GM12864 (cell line): ENCODE measurements at regions not wholly inside any gene's neighbourhood (a gene's known extent, or its start where the extent isn't known, plus 50 kb on each side); places are given as distances from the start of the nearest gene placed in this dataset.
"Not testable (repeated sequence)": the region's sequence is repeated elsewhere in the genome, so short reads cannot be mapped to it uniquely, and the experiment has no call there.

Experiments used
- DNase-seq: peaks from one replicate; pipeline ENCODE4 v3.0.0-alpha.2; 2011; ENCODE audit warnings: low read depth
- H3K4me3 ChIP-seq: 2 replicates; pipeline ENCODE4 v1.5.1; 2011; ENCODE audit warnings: mild to moderate bottlenecking, low read depth, low read length, control low read depth
- CTCF ChIP-seq: IDR thresholded peaks from 2 replicates; pipeline ENCODE4 v1.5.1; 2011; ENCODE audit warnings: low read depth, mild to moderate bottlenecking, moderate library complexity, low read length, control low read depth, inconsistent platforms; ENCODE audit errors: missing control alignments

DNA sequence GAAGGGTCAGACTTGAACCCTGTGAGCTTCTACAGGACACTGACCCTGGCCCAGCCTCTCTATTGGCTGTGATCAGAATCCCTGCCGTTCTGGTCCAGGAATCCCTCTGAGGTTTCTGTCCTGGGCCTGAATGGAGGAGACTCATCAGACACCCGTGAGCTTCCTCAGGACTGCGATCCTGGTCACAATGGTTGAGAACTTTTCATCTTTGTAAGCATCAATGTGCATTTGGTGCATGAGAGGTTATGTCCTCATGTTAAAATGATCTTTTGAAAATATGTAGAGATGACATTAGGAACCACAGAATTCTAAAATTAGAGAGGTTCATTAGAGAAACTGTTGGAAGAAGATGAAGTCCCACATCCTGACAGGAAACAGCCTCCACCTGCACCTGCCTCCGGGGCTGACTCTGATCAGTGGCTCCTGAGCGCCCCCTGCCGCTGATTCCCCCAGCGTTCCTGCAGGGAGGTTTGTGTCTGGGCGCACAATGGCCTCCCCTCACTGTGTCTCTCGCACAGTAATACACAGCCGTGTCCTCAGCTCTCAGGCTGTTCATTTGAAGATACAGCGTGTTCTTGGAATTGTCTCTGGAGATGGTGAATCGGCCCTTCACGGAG, 1148.2 kb downstream of the TMEM121 start:
- DNase-seq, H3K4me3 ChIP-seq: not testable (repeated sequence)
- TF ChIP-seq CTCF, result peak; percentile 61

GRCh38 chr14:106675716-106676115, 1149.3 kb downstream of the TMEM121 start:
- H3K4me3 ChIP-seq, DNase-seq: not testable (repeated sequence)

- no peak for DNase-seq
- TF ChIP-seq CTCF, result no peak
- no peak overlapping the region for H3K4me3 ChIP-seq
Observed at GRCh38 chr14:106679776-106680175, 1153.4 kb downstream of the TMEM121 start.

- TF ChIP-seq CTCF, result no peak
- DNase-seq, result no peak
- H3K4me3 ChIP-seq, result no peak overlapping the region
Observed at GRCh38 chr14:106681161-106681560, 1154.8 kb downstream of the TMEM121 start.

- H3K4me3 ChIP-seq, result no peak overlapping the region
- peak; percentile 51 for TF ChIP-seq CTCF
- no peak for DNase-seq
Observed at GRCh38 chr14:106681568-106681967, 1155.2 kb downstream of the TMEM121 start.

- TF ChIP-seq CTCF, result no peak
- H3K4me3 ChIP-seq, result no peak overlapping the region
- no peak for DNase-seq
Observed at GRCh38 chr14:106683631-106684030, 1157.2 kb downstream of the TMEM121 start.

DNA sequence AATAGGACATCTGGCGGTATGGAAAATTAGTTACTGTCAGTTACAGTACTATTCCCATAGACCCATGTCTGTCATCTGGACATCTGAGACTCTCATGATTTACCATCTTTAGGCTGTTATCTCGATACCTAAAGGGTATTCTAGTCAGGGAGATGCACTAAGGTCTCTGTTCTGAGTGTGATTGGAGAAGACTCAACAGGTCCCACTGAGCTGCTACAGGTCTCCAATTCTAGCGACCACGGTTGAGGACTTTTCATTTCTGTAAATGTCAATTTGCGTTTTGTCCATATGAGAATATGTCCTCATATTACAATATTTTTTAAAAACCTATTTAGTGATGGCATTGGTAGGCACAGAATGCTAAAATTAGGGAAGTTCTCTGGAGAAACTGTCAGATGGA, 1160.2 kb downstream of the TMEM121 start:
- DNase-seq, result no peak
- no peak for TF ChIP-seq CTCF
- no peak overlapping the region for H3K4me3 ChIP-seq
